Pancreas (tissue), 10 donors: ENCODE measurements at regions not wholly inside any gene's neighbourhood (a gene's known extent, or its start where the extent isn't known, plus 50 kb on each side); places are given as distances from the start of the nearest gene placed in this dataset.
A peak's percentile ranks its signal among the peaks of the same experiment; 100 is the strongest.

ENCODE experiments used
- ATAC-seq, 4 donors: fragments of 200-7000 bp; cut with Tn5 transposase; one replicate each; pipeline versions ENCODE4 v1.8.0 to v1.9.1; 2020; ENCODE audit warnings: mild to moderate bottlenecking in 4 of 4, moderate library complexity in 4 of 4
- DNase-seq, 6 donors: peaks; one replicate each; pipeline ENCODE4 v3.0.0-alpha.2; 2020
- FAIRE-seq: peaks from 2 replicates; lab custom pipeline; 2012; peaks lifted over from hg19 to GRCh38; lab: Jason Lieb, UNC
- H3K27ac ChIP-seq, 4 donors: fragments of 200-600 bp; sonication (generic); 1 replicate in 3 of 4; 2 replicates in 1 of 4; pipeline versions ENCODE4 v1.5.0 to v1.8.0; 2020
- H3K27me3 ChIP-seq, 4 donors: fragments of 200-600 bp; one replicate each; pipeline ENCODE4 v1.8.0; 2021
- H3K36me3 ChIP-seq, 3 donors: fragments of 200-600 bp; sonication (generic) in 1 of 3; one replicate each; pipeline versions ENCODE4 v1.5.0 to v1.8.0; 2020 to 2021
- H3K4me1 ChIP-seq, 3 donors: fragments of 200-600 bp; one replicate each; pipeline ENCODE4 v1.8.0; 2021
- H3K4me3 ChIP-seq, 4 donors: fragments of 200-600 bp; sonication (generic) in 2 of 4; one replicate each; pipeline versions ENCODE4 v1.5.0 to v1.8.0; 2020 to 2021
- H3K9me3 ChIP-seq, 4 donors: fragments of 200-600 bp; one replicate each; pipeline ENCODE4 v1.8.0; 2021
- CTCF ChIP-seq, 4 donors: fragments of 200-600 bp; sonication (generic) in 3 of 4; IDR thresholded peaks; one replicate each; pipeline versions ENCODE4 v1.5.0 to v1.8.0; 2021; ENCODE audit warnings: antibody characterized with exemption in 4 of 4
- WGBS, 2 donors: extraction: QIAGEN DNeasy Blood & Tissue Kit; methylation state at CpG; one replicate each; pipeline ENCODE4 v1.1.7; 2013; 5-methylcytosine and 5-hydroxymethylcytosine counted together
- intact Hi-C, 3 donors: fragments of 100-400 bp; cut with DNase I; formaldehyde crosslinking; loops; one replicate each; pipeline versions ENCODE4 v1.11.1 to v1.14.2; 2022
- donor health status: healthy with polysubstance abuse.
- donor health status: DM: no; HTN: no; CAD: no; lungs with moderate emphysema.
- donor health status: DM: no; HTN: no; CAD: no.
- donor health status: control.
- donor health status: control.
- donor health status: Bipolar disorder and iron deficiency.
- donor health status: DM: yes; HTN: yes; CAD: no.
- donor health status: DM: no; HTN: no; CAD: no.
- donor health status: DM: no; HTN: no; CAD: no.
- donor health status: DM: yes; HTN: yes; CAD: no.

- H3K36me3 ChIP-seq: no peaks in the 10 kb centered on the region
- H3K27ac ChIP-seq: no peak overlapping the region
- WGBS, 2 donors: 47 to 62% methylated on average over 1 of the region's 1 CpG
- ATAC-seq: no peak
- intact Hi-C loops: no loop called here
- no peak for DNase-seq
- H3K27me3 ChIP-seq: no peaks in the 10 kb centered on the region
- TF ChIP-seq CTCF (IDR thresholded peaks at IDR 0.05): no peak
- no peaks in the 10 kb centered on the region for H3K4me1 ChIP-seq
- no peak overlapping the region for H3K4me3 ChIP-seq
- no peak for FAIRE-seq
- H3K9me3 ChIP-seq: no peaks in the 10 kb centered on the region
These were observed 1537.9 kb upstream of the PRR20A start for GRCh38 chr13:55602784-55603183.

DNA sequence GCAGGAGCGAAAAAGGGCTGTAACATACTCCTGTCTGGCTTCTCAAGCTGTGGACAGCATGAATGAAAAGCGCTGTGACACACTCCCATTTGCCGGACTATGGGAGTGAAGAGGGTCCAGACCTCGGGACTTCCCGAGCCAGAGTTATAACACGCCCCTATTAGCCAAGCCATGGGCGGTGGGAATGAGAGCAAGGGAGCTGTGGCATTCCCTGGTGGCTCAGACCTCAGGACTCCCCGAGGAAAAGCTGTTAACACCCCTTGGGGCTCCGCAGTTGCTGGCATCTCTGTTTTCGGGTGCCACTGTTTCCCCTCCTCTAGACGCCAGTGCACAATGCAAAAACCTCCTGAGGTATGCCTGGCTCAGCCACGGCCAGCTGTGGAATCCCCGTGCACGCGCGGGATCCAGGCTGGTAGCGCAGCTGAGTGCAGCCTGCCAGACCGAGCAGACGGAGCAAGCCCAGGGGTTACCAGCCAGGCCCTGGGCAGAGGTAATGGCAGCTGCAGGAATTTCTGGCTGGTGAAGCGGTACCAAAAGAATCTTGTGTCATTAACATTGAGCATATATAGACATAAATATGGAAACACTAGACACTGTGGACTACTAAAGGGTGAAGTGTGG lies 1534.6 kb upstream of the PRR20A start:
- Histone ChIP-seq H3K36me3 (no peaks in the 10 kb centered on the region), H3K27ac (no peak overlapping the region), H3K27me3 (no peaks in the 10 kb centered on the region), H3K4me1 (no peaks in the 10 kb centered on the region), H3K4me3 (no peak overlapping the region), H3K9me3 (no peaks in the 10 kb centered on the region)
- DNase-seq: peak in 1 of 6 donors; percentile 35
- TF ChIP-seq CTCF (IDR thresholded peaks at IDR 0.05): no peak
- FAIRE-seq: no peak
- WGBS, 2 donors: 80 to 90% methylated on average over 20 of the region's 20 CpGs
- no peak for ATAC-seq
- intact Hi-C loops: no loop called here

DNA sequence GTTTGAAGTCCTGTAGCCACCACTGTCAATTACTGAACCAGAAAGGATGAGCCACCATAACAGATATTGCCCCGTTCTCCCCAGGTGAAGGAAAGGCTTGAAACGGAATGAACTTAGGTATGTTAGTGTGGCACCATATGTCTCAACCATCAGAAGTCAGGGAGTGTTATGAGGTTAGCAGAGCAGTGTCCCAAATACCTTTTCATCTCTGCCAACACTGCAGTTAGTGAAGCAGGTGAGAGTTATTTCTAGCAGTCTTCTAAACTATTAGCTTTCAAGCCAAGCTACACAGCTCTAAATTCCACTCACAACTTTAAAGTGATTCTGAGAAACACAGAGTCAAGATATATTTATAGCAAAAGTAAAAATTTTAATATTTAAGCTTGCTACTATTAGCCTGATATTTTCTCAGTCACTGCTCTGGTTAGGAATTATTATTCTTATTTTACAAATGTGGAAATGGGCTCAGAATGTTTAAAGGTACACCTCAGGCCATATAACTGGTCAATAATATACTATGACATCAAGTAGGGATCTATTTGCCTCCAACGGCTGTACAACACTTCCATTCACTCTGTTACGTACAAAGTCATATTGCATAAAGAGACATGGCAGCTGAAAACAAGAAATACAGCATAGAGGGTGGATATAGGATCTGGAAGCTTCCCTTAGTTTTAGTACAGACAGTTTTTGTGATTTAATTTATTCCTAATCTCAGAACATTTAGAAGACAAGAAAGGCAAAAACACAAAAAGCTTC lies 1527.1 kb upstream of the PRR20A start:
- H3K4me1 ChIP-seq: no peaks in the 10 kb centered on the region
- H3K27me3 ChIP-seq: no peaks in the 10 kb centered on the region
- no peak for ATAC-seq
- 46 to 67% methylated on average over 4 of the region's 4 CpGs for WGBS, 2 donors
- no peak overlapping the region for H3K4me3 ChIP-seq
- H3K9me3 ChIP-seq: no peaks in the 10 kb centered on the region
- H3K27ac ChIP-seq: no peak overlapping the region
- no peak for TF ChIP-seq CTCF (IDR thresholded peaks at IDR 0.05)
- no peaks in the 10 kb centered on the region for H3K36me3 ChIP-seq
- DNase-seq: no peak
- intact Hi-C loops: no loop called here
- FAIRE-seq: no peak

DNA sequence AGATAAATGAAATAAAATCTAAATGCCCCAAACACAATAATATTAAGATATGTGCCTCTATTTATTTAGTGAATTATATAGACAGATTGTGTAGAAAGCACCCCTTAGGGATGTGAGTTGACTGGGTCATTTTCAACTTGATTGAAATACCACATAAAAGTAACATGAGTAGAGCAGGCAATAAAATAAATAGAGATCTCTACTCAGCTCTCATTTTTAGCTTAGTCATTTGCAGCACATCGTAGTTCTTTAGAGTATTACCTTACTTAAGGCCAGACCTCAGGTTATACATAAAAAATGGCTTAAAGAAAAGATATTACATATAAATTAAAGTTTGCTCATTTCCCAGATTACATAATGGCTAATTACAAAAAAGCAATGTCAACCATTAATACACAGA lies 1525.6 kb upstream of the PRR20A start:
- intact Hi-C loops: no loop called here
- H3K27me3 ChIP-seq: no peaks in the 10 kb centered on the region
- no peak overlapping the region for H3K4me3 ChIP-seq
- DNase-seq (no peak), ATAC-seq (no peak), FAIRE-seq (no peak)
- no peak for TF ChIP-seq CTCF (IDR thresholded peaks at IDR 0.05)
- WGBS, 2 donors: 53 to 73% methylated on average over 1 of the region's 1 CpG
- H3K9me3 ChIP-seq: no peaks in the 10 kb centered on the region
- H3K4me1 ChIP-seq: no peaks in the 10 kb centered on the region
- H3K27ac ChIP-seq: no peak overlapping the region
- H3K36me3 ChIP-seq: no peaks in the 10 kb centered on the region

- no peaks in the 10 kb centered on the region for H3K9me3 ChIP-seq
- intact Hi-C loops: no loop called here
- WGBS, 2 donors: 73 to 83% methylated on average over 3 of the region's 3 CpGs
- FAIRE-seq: no peak
- no peaks in the 10 kb centered on the region for H3K36me3 ChIP-seq
- H3K4me3 ChIP-seq: no peak overlapping the region
- TF ChIP-seq CTCF (IDR thresholded peaks at IDR 0.05): no peak
- DNase-seq: no peak
- no peaks in the 10 kb centered on the region for H3K27me3 ChIP-seq
- no peaks in the 10 kb centered on the region for H3K4me1 ChIP-seq
- H3K27ac ChIP-seq: no peak overlapping the region
- no peak for ATAC-seq
These were observed 1523.5 kb upstream of the PRR20A start for GRCh38 chr13:55617241-55617640.
